ENCODE measurements at regions not wholly inside any gene's neighbourhood (a gene's known extent, or its start where the extent isn't known, plus 50 kb on each side); places are given as distances from the start of the nearest gene placed in this dataset.

GRCh38 chr4:14269824-14270223 is 642.3 kb upstream of the BOD1L1 start:
- no TSS peak for BruUV-seq (replicated peaks)
- Histone ChIP-seq H3K4me3 (no peak overlapping the region), H3K4me2 (no peak overlapping the region), H3K4me1 (replicated peaks; ENCODE audit: insufficient read depth) (no peaks in the 10 kb centered on the region), H2AFZ (no peak overlapping the region), H3K9me2 (ENCODE audit: insufficient read depth) (no peaks in the 10 kb centered on the region), H3K27me3 (ENCODE audit: insufficient read depth, low read depth) (no peaks in the 10 kb centered on the region), H4K20me1 (ENCODE audit: insufficient read depth) (no peaks in the 10 kb centered on the region), H3K27ac (no peak overlapping the region), H3K79me2 (ENCODE audit: low read depth) (no peaks in the 10 kb centered on the region), H3K9me3 (ENCODE audit: insufficient read depth, low read depth) (no peaks in the 10 kb centered on the region), H3K36me3 (ENCODE audit: low read depth) (no peaks in the 10 kb centered on the region), H3F3A (ENCODE audit: insufficient read depth, low read depth) (no peaks in the 10 kb centered on the region)
- intact Hi-C loops (cut with micrococcal nuclease; ENCODE audit: unreplicated experiment), result no loop called here
- ChIA-PET CTCF (no interaction called here), POLR2A (ENCODE audit: unreplicated experiment) (no interaction called here)
- TF ChIP-seq EZH2 (IDR thresholded peaks at IDR 0.05; ENCODE audit: low read depth), result no peak
- TF ChIP-seq, protein P1, sequence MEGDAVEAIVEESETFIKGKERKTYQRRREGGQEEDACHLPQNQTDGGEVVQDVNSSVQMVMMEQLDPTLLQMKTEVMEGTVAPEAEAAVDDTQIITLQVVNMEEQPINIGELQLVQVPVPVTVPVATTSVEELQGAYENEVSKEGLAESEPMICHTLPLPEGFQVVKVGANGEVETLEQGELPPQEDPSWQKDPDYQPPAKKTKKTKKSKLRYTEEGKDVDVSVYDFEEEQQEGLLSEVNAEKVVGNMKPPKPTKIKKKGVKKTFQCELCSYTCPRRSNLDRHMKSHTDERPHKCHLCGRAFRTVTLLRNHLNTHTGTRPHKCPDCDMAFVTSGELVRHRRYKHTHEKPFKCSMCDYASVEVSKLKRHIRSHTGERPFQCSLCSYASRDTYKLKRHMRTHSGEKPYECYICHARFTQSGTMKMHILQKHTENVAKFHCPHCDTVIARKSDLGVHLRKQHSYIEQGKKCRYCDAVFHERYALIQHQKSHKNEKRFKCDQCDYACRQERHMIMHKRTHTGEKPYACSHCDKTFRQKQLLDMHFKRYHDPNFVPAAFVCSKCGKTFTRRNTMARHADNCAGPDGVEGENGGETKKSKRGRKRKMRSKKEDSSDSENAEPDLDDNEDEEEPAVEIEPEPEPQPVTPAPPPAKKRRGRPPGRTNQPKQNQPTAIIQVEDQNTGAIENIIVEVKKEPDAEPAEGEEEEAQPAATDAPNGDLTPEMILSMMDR (conservative IDR thresholded peaks at IDR 0.05), result no peak
- no peak for DNase-seq

GRCh38 chr4:14272206-14272605 is 644.7 kb upstream of the BOD1L1 start:
- BruUV-seq (replicated peaks), result no TSS peak
- no peaks in the 10 kb centered on the region for H4K20me1 ChIP-seq (ENCODE audit: insufficient read depth)
- no peak for DNase-seq
- H3K9me2 ChIP-seq (ENCODE audit: insufficient read depth), result no peaks in the 10 kb centered on the region
- no peak overlapping the region for H3K4me2 ChIP-seq
- no peak overlapping the region for H3K4me3 ChIP-seq
- ChIA-PET POLR2A (ENCODE audit: unreplicated experiment) (no interaction called here), CTCF (no interaction called here)
- no peaks in the 10 kb centered on the region for H3K9me3 ChIP-seq (ENCODE audit: insufficient read depth, low read depth)
- H3K27ac ChIP-seq, result no peak overlapping the region
- no peak for TF ChIP-seq EZH2 (IDR thresholded peaks at IDR 0.05; ENCODE audit: low read depth)
- TF ChIP-seq, protein P1 (conservative IDR thresholded peaks at IDR 0.05), result no peak
- no peaks in the 10 kb centered on the region for H3K79me2 ChIP-seq (ENCODE audit: low read depth)
- no peaks in the 10 kb centered on the region for H3F3A ChIP-seq (ENCODE audit: insufficient read depth, low read depth)
- H3K27me3 ChIP-seq (ENCODE audit: insufficient read depth, low read depth), result no peaks in the 10 kb centered on the region
- no peak overlapping the region for H2AFZ ChIP-seq
- intact Hi-C loops (cut with micrococcal nuclease; ENCODE audit: unreplicated experiment), result no loop called here
- no peaks in the 10 kb centered on the region for H3K36me3 ChIP-seq (ENCODE audit: low read depth)
- no peaks in the 10 kb centered on the region for H3K4me1 ChIP-seq (replicated peaks; ENCODE audit: insufficient read depth)

GRCh38 chr4:14277505-14277904 is 650.0 kb upstream of the BOD1L1 start:
- BruUV-seq (replicated peaks), result no TSS peak
- Histone ChIP-seq H3K9me2 (ENCODE audit: insufficient read depth) (no peaks in the 10 kb centered on the region), H3K36me3 (ENCODE audit: low read depth) (no peaks in the 10 kb centered on the region), H3K27ac (no peak overlapping the region), H2AFZ (0 out of 2 replicates have a peak overlapping the region, but pooled peaks have one; percentile 16), H4K20me1 (ENCODE audit: insufficient read depth) (no peaks in the 10 kb centered on the region), H3F3A (ENCODE audit: insufficient read depth, low read depth) (no peaks in the 10 kb centered on the region), H3K27me3 (ENCODE audit: insufficient read depth, low read depth) (no peaks in the 10 kb centered on the region), H3K9me3 (ENCODE audit: insufficient read depth, low read depth) (no peaks in the 10 kb centered on the region), H3K4me2 (no peak overlapping the region), H3K4me1 (replicated peaks; ENCODE audit: insufficient read depth) (no peaks in the 10 kb centered on the region), H3K79me2 (ENCODE audit: low read depth) (no peaks in the 10 kb centered on the region), H3K4me3 (no peak overlapping the region)
- POLR2A ChIA-PET (ENCODE audit: unreplicated experiment), result no interaction called here
- no peak for DNase-seq
- CTCF ChIA-PET, result no interaction called here
- TF ChIP-seq, protein P1 (conservative IDR thresholded peaks at IDR 0.05), result no peak
- no peak for TF ChIP-seq EZH2 (IDR thresholded peaks at IDR 0.05; ENCODE audit: low read depth)
- intact Hi-C loops (cut with micrococcal nuclease; ENCODE audit: unreplicated experiment), result no loop called here
